ENCODE measurements at regions not wholly inside any gene's neighbourhood (a gene's known extent, or its start where the extent isn't known, plus 50 kb on each side); places are given as distances from the start of the nearest gene placed in this dataset.

DNA sequence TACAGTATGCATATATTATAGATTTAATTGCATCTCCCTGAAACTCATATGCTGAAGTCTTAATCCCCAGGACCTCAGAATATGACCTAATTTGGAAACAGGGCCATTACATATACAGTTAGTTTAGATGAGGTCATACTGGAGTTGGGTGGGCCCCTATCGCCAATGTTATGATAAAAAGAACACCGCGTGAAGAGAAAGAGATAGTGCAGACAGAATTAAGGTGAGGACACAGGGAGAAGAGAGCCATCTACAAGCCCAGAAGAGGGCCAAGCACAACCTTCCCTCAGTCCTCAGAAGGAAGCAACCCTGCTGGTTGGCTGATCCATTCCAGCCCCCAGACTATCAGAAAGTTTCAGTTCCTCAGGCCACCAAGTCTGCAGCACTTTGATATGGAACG is 311.9 kb upstream of the RAB6C start:
- TF ChIP-seq POLR2A (IDR thresholded peaks at IDR 0.05) (no peak), EP300 (IDR thresholded peaks at IDR 0.05) (no peak)
- TF ChIP-seq, protein P1, sequence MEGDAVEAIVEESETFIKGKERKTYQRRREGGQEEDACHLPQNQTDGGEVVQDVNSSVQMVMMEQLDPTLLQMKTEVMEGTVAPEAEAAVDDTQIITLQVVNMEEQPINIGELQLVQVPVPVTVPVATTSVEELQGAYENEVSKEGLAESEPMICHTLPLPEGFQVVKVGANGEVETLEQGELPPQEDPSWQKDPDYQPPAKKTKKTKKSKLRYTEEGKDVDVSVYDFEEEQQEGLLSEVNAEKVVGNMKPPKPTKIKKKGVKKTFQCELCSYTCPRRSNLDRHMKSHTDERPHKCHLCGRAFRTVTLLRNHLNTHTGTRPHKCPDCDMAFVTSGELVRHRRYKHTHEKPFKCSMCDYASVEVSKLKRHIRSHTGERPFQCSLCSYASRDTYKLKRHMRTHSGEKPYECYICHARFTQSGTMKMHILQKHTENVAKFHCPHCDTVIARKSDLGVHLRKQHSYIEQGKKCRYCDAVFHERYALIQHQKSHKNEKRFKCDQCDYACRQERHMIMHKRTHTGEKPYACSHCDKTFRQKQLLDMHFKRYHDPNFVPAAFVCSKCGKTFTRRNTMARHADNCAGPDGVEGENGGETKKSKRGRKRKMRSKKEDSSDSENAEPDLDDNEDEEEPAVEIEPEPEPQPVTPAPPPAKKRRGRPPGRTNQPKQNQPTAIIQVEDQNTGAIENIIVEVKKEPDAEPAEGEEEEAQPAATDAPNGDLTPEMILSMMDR (IDR thresholded peaks at IDR 0.05), result no peak

Data from gastroesophageal sphincter (tissue), 3 donors.